GM21360 (cell line): ENCODE measurements at regions not wholly inside any gene's neighbourhood (a gene's known extent, or its start where the extent isn't known, plus 50 kb on each side); places are given as distances from the start of the nearest gene placed in this dataset.

Source experiments
- ATAC-seq: cut with Tn5 transposase; IDR thresholded peaks from one replicate; pipeline ENCODE4 v1.9.1; 2021; ENCODE audit warnings: mild to moderate bottlenecking, moderate library complexity; ENCODE audit not compliant: unreplicated experiment

GRCh38 chr3:192077795-192078497 lies 617.0 kb downstream of the PYDC2 start:
- no peak for ATAC-seq

- ATAC-seq = no peak
Measured at GRCh38 chr3:192079098-192079497, 618.1 kb downstream of the PYDC2 start.

GRCh38 chr3:192080336-192080735 lies 619.4 kb downstream of the PYDC2 start:
- ATAC-seq = no peak

GRCh38 chr3:192082730-192083660 lies 622.0 kb downstream of the PYDC2 start:
- ATAC-seq = peak; percentile 97
